ENCODE measurements at regions not wholly inside any gene's neighbourhood (a gene's known extent, or its start where the extent isn't known, plus 50 kb on each side); places are given as distances from the start of the nearest gene placed in this dataset.

DNA sequence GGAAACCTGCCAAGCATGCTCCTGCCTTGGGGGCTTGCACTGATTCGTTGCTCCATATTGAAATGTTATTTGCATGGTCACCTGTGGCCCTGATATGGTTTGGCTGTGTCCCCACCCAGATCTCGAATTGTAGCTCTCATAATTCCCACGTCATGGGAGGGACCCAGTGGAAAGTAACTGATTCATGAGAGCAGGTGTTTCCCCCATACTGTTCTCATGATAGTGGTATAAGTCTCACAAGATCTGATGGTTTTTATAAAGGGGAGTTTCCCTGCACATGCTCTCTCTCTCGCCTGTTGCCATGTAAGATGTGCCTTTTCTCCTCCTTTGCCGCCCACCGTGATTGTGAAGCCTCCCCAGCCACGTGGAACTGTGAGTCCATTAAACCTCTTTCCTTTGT is 402.4 kb downstream of the ETS1 start:
- DNase-seq: no peak

- peak; percentile 77 for DNase-seq
These were observed 404.5 kb downstream of the ETS1 start for GRCh38 chr11:128182844-128183243.

GRCh38 chr11:128181984-128182383 is 405.4 kb downstream of the ETS1 start:
- no peak for DNase-seq

- DNase-seq: no peak
These were observed 406.3 kb downstream of the ETS1 start for GRCh38 chr11:128181088-128181480.

- peak; percentile 75 for DNase-seq
These were observed 406.8 kb downstream of the ETS1 start for GRCh38 chr11:128180441-128181087.

- no peak for DNase-seq
These were observed 407.8 kb downstream of the ETS1 start for GRCh38 chr11:128179512-128179911.

DNA sequence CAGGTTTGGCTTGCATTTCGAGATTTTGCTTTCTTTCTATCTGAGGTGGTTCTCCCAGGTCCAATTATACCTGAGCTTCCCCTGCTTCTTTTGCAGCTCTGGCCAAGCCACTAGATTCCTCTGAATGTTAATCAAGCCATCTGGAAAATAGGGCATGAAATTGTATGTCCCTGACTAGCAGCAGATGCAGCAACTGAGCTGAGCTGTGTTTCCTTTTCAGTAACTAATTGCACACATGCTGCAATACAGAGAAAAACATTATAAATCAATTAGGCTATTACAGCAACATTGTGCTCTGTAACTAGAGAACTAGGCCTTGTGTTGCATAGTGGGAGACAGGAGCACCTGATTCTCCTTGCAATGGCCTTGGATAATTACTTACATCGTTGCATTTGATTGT is 408.3 kb downstream of the ETS1 start:
- peak; percentile 83 for DNase-seq

GRCh38 chr11:128174465-128175291 is 412.7 kb downstream of the ETS1 start:
- no peak for DNase-seq

GRCh38 chr11:128172046-128172878 is 415.1 kb downstream of the ETS1 start:
- DNase-seq: peak; percentile 83

GRCh38 chr11:128171506-128171905 is 415.9 kb downstream of the ETS1 start:
- peak; percentile 32 for DNase-seq

GRCh38 chr11:128165572-128165971 is 421.8 kb downstream of the ETS1 start:
- DNase-seq: no peak

DNA sequence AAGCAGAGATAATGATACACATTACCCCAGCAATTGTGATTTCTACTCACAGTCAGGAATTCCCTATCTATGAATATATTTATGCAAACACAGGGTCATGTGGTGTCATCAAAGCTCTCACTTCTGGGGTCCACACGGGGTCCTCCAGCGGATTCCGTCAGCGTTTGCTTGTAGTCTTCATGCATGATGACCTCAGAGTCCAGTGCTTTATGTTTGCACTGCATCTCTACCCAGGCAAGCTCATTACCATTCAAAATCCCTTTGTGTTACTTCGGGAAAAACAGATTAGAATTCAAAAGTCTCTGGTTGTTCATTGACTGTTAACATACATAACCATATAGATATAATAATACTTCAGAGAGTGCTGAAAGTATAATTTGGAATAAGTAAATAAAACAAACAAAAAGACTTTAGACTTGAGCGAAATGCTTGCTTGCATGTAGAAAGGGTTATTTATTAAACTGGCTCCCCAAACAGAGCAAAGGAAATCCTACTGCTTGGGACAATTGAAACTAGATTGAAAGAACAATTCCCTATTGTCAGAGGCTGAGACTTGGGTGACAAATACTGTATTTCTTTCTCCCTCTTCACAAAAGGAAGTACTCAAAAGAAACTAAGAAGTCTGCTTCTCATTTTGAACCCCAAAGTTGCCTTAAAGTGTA is 423.1 kb downstream of the ETS1 start:
- DNase-seq: no peak

GRCh38 chr11:128161994-128162393 is 425.4 kb downstream of the ETS1 start:
- no peak for DNase-seq

GRCh38 chr11:128161436-128161835 is 425.9 kb downstream of the ETS1 start:
- DNase-seq: no peak

- no peak for DNase-seq
These were observed 428.5 kb downstream of the ETS1 start for GRCh38 chr11:128158860-128159259.

DNA sequence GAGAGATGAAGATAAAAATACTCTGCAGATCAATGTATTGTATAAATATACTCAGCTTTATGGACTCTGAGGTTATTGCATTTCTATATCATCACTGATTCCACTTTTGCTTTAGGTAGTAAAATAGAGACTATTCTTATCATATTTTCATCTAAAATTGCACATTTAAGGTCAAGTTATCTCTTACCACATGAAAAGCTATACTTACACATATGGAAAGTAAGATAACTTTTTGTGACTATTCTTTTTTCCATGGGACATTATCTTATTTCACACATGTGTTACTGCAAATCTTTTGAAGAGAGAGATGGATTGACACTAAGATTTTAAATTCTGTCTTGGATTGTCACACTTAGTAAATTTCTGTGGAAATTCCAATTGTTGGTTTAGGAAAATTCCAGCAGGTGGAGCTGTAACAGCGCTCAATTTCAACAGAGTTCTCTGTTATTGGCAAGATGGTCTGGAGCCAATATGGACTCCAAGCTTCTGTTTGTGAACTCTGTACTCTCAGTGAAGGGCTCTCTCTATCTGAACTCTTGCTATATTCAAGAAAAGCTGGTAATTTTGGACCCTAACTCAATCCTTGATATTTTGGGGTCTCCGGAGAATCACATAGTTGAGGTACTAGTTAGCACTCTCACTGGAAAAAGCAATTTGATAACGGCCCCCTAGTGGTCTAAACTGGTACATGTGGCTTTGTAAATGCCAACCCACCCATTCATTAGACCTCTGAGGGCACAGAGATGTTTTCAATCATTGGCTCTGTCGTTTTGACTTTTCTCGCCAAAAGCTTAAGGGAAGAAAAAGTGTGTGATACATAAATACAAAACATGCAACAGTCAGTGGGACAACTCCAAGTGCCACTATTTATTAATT is 429.7 kb downstream of the ETS1 start:
- peak; percentile 73 for DNase-seq

GRCh38 chr11:128156486-128156885 is 430.9 kb downstream of the ETS1 start:
- no peak for DNase-seq

DNA sequence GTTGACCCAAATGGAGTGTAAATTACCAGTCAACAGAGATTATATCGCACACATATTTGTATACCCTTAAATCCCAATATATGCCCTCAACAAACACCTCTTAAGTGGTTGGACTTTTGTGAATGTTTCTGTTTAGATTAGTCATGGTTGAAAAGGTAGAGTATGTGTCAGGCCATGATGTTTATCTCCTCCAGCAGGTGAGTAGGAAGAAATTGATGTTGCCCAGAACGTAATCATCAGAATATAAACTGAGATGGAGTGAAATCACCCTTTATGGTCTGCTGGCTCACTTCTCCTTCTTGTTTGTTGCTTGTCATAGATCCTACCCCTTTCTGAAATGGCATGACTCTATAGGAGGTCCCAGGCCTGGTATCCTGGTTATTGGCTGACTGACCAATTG is 431.8 kb downstream of the ETS1 start:
- DNase-seq: no peak

DNA sequence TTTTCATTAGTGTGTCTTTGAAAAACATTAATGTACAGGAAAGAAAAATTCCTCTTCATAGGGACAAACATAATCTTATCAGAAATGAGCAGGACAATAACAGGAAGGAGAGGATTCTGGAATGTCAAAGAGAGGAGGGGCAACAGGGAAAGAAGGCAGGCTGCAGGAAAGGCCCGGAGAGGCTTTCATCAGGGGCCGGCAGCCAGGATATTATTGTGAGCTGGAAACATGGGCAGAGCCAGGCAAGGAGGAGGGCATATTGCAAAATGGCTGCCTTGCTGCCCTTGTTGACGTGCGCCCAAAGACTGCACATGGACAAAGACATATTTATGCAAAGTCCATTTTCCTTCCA is 433.7 kb downstream of the ETS1 start:
- DNase-seq: no peak

DNA sequence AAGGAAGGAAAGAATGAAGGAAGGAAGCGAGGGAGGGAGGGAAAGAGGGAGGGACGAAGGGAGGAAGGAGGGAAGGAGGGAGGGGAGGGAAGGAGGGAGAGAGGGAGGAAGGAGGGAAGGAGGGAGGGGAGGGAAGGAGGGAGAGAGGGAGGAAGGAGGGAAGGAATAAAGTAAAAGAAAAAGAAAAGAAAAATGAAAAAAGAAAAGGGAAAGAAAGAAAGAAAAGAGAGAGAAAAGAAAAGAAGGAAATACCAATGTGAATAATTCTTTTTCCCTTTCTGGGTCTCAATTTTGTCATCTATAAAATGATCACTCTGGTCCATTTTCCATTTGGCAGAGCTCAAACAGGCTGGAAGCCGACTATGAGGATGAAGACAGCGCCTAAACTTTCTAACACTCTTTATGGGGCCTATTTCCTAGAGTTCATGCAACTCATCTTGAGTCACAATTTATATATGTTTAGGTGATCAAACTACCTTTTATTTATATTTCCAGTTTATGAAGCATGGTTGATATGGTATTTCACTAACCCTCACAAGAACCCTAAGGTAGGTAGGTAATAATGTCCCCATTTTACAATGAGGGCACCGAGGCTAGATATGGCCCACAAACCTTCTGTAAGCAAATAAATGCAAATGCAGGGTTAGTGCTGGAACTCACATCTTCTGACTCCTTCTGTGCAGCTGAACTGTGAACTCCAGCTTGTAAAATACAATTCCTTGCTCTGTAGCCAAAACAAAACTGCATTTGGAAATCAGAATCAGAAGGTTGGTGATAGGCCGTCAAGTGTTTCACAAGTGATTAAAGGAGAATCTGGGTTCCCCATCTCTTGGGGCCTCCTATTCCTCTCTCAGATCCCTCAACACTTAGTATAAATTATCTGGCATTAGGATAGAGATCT is 434.3 kb downstream of the ETS1 start:
- no peak for DNase-seq

- peak; percentile 4 for DNase-seq
These were observed 435.6 kb downstream of the ETS1 start for GRCh38 chr11:128151780-128152179.

All from NCI-H146 (cell line).